HepG2 (cell line): ENCODE measurements at regions not wholly inside any gene's neighbourhood (a gene's known extent, or its start where the extent isn't known, plus 50 kb on each side); places are given as distances from the start of the nearest gene placed in this dataset.
A peak's percentile ranks its signal among the peaks of the same experiment; 100 is the strongest.

Experiments
- CBX5 ChIP-seq: sonication (generic); formaldehyde crosslinking; IDR thresholded peaks from 2 replicates; pipeline ENCODE4 v1.4.0; 2020; ENCODE audit warnings: missing genetic modification reagents, borderline replicate concordance
- FOSL2 ChIP-seq: sonication (generic); formaldehyde crosslinking; IDR thresholded peaks from 2 replicates; pipeline ENCODE4 v1.4.0; 2020; ENCODE audit warnings: missing genetic modification reagents
- FOXA3 ChIP-seq: IDR thresholded peaks from 2 replicates; pipeline ENCODE4 v1.6.1; 2016; ENCODE audit warnings: missing genetic modification reagents, missing compliant biosample characterization
- FOXP1 ChIP-seq, 2 experiments: fragments of 450-650 bp in 1 of 2; IDR thresholded peaks; 2 replicates each; pipeline ENCODE4 v1.6.1; 2017 to 2018; ENCODE audit warnings: antibody characterized with exemption in 1 of 2
- GATAD1 ChIP-seq: IDR thresholded peaks from 2 replicates; pipeline ENCODE4 v1.6.1; 2016; ENCODE audit warnings: missing genetic modification reagents, missing compliant biosample characterization
- GATAD2A ChIP-seq: IDR thresholded peaks from 2 replicates; pipeline ENCODE4 v1.6.1; 2016
- GFI1 ChIP-seq: sonication (generic); formaldehyde crosslinking; IDR thresholded peaks from 2 replicates; pipeline ENCODE4 v1.5.0; 2020; ENCODE audit warnings: missing genetic modification reagents, mild to moderate bottlenecking, borderline replicate concordance
- PAWR ChIP-seq: sonication (generic); formaldehyde crosslinking; IDR thresholded peaks from 2 replicates; pipeline ENCODE4 v1.4.0; 2020; ENCODE audit warnings: missing genetic modification reagents, mild to moderate bottlenecking, borderline replicate concordance
- SAP130 ChIP-seq: IDR thresholded peaks from 2 replicates; pipeline ENCODE4 v1.6.1; 2016; ENCODE audit warnings: low read depth
- ZBTB20 ChIP-seq: sonication (generic); formaldehyde crosslinking; IDR thresholded peaks from 2 replicates; pipeline ENCODE4 v1.8.1; 2023; ENCODE audit warnings: missing genetic modification reagents, low read depth, mild to moderate bottlenecking, borderline replicate concordance
- ZNF235 ChIP-seq: sonication (generic); formaldehyde crosslinking; IDR thresholded peaks from 2 replicates; pipeline ENCODE4 v1.8.1; 2023; ENCODE audit warnings: mild to moderate bottlenecking, missing genetic modification reagents, borderline replicate concordance
- TF ChIP-seq, protein P1 (sequence below): sonication (generic); formaldehyde crosslinking; IDR thresholded peaks from 2 replicates; pipeline ENCODE4 v1.5.1; 2020; ENCODE audit warnings: missing genetic modification reagents, mild to moderate bottlenecking, borderline replicate concordance
- TF ChIP-seq, protein P2 (sequence below): IDR thresholded peaks from 2 replicates; pipeline ENCODE4 v1.6.1; 2016; ENCODE audit warnings: low read depth
- TF ChIP-seq, protein P3 (sequence below): sonication (generic); IDR thresholded peaks from 2 replicates; pipeline ENCODE4 v1.6.1; 2016; ENCODE audit warnings: low read depth, borderline replicate concordance
- TF ChIP-seq, protein P4 (sequence below): sonication (generic); formaldehyde crosslinking; IDR thresholded peaks from 2 replicates; pipeline ENCODE4 v1.4.0; 2020; ENCODE audit warnings: mild to moderate bottlenecking, missing genetic modification reagents
- TF ChIP-seq, protein P5 (sequence below): sonication (generic); formaldehyde crosslinking; IDR thresholded peaks from 2 replicates; pipeline ENCODE4 v1.4.0; 2020; ENCODE audit warnings: missing genetic modification reagents

DNA sequence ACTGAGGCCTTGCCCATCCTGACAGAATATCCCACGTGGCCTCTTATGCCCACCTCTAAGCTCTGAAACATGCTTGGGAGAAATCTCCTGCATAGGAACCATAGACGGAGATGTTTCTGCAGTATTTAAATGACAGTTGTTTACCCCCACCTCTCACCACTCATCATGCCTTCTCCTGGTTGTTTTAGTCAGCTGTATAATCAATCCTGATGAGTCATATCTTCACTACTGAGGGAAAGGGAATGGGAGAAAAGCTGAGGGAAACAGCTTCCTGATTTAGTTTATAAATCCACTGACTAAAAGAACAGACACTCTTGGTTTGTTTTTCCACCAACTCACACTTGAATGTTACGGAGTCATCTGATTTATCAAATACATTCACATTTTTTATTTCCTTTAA lies 113.2 kb upstream of the TENT5A start (continued):
- TF ChIP-seq, protein P1, sequence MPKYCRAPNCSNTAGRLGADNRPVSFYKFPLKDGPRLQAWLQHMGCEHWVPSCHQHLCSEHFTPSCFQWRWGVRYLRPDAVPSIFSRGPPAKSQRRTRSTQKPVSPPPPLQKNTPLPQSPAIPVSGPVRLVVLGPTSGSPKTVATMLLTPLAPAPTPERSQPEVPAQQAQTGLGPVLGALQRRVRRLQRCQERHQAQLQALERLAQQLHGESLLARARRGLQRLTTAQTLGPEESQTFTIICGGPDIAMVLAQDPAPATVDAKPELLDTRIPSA (CRISPR knock-in tag), result no peak
- TF ChIP-seq, protein P2, sequence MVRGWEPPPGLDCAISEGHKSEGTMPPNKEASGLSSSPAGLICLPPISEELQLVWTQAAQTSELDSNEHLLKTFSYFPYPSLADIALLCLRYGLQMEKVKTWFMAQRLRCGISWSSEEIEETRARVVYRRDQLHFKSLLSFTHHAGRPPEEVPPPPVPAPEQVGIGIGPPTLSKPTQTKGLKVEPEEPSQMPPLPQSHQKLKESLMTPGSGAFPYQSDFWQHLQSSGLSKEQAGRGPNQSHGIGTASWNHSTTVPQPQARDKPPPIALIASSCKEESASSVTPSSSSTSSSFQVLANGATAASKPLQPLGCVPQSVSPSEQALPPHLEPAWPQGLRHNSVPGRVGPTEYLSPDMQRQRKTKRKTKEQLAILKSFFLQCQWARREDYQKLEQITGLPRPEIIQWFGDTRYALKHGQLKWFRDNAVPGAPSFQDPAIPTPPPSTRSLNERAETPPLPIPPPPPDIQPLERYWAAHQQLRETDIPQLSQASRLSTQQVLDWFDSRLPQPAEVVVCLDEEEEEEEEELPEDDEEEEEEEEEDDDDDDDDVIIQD (CRISPR knock-in tag), result peak; percentile 38; the same call in 1 of the 2 replicates
- TF ChIP-seq, protein P3, sequence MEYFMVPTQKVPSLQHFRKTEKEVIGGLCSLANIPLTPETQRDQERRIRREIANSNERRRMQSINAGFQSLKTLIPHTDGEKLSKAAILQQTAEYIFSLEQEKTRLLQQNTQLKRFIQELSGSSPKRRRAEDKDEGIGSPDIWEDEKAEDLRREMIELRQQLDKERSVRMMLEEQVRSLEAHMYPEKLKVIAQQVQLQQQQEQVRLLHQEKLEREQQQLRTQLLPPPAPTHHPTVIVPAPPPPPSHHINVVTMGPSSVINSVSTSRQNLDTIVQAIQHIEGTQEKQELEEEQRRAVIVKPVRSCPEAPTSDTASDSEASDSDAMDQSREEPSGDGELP, result peak; percentile 82; the same call in 1 of the 2 replicates
- TF ChIP-seq GFI1 (CRISPR knock-in tag) (no peak), FOXP1 (IDR thresholded peaks at IDR 0.05) (no peak), FOXP1 (CRISPR knock-in tag; IDR thresholded peaks at IDR 0.05) (peak; percentile 76), ZNF235 (CRISPR knock-in tag) (no peak), ZBTB20 (CRISPR knock-in tag) (peak; percentile 30; the same call in 1 of the 2 replicates), SAP130 (CRISPR knock-in tag) (peak; percentile 45), GATAD2A (CRISPR knock-in tag) (peak; percentile 21; the same call in 1 of the 2 replicates), PAWR (CRISPR knock-in tag) (no peak), GATAD1 (CRISPR knock-in tag) (no peak), FOXA3 (CRISPR knock-in tag) (0 out of 2 replicates have a peak, but pooled peaks have one; percentile 36), CBX5 (CRISPR knock-in tag) (no peak), FOSL2 (CRISPR knock-in tag) (peak; percentile 85)
- TF ChIP-seq, protein P4, sequence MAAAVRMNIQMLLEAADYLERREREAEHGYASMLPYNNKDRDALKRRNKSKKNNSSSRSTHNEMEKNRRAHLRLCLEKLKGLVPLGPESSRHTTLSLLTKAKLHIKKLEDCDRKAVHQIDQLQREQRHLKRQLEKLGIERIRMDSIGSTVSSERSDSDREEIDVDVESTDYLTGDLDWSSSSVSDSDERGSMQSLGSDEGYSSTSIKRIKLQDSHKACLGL (CRISPR knock-in tag), result no peak
- TF ChIP-seq, protein P5, sequence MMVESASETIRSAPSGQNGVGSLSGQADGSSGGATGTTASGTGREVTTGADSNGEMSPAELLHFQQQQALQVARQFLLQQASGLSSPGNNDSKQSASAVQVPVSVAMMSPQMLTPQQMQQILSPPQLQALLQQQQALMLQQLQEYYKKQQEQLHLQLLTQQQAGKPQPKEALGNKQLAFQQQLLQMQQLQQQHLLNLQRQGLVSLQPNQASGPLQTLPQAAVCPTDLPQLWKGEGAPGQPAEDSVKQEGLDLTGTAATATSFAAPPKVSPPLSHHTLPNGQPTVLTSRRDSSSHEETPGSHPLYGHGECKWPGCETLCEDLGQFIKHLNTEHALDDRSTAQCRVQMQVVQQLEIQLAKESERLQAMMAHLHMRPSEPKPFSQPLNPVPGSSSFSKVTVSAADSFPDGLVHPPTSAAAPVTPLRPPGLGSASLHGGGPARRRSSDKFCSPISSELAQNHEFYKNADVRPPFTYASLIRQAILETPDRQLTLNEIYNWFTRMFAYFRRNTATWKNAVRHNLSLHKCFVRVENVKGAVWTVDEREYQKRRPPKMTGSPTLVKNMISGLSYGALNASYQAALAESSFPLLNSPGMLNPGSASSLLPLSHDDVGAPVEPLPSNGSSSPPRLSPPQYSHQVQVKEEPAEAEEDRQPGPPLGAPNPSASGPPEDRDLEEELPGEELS, result 0 out of 2 replicates have a peak, but pooled peaks have one; percentile 16
- TF ChIP-seq, all 625 proteins: peak for 17
